Muscle of back (tissue), 3 donors: ENCODE measurements at regions not wholly inside any gene's neighbourhood (a gene's known extent, or its start where the extent isn't known, plus 50 kb on each side); places are given as distances from the start of the nearest gene placed in this dataset.

Experiments used
- DNase-seq, 3 donors: peaks; one replicate each; pipeline versions ENCODE4 v3.0.0 to v3.0.0-alpha.2; 2013

DNA sequence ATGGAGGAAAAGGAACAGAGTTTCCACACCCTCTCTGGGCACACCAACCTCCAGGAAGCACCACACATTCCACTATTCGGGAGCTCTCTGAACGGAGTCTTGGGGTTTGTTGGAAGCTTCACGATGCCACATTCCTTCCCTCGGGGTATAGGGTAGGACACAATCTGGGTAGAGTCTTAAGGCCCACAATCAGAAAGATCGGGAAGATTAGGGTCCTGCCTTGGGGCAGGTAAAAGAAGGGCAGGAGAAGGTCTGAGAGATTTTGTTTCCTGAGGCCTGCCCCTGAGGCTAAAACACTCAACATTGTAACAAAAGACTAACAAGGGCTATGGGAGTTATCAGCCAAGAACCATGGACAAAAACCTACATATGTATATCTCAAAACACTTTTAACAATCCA is 89.2 kb upstream of the RAP2B start:
- DNase-seq, result no peak

- no peak for DNase-seq
Observed at GRCh38 chr3:153073636-153074035, 88.4 kb upstream of the RAP2B start.

GRCh38 chr3:153078826-153079225 is 83.2 kb upstream of the RAP2B start:
- DNase-seq, result no peak

GRCh38 chr3:153079386-153079785 is 82.6 kb upstream of the RAP2B start:
- no peak for DNase-seq

DNA sequence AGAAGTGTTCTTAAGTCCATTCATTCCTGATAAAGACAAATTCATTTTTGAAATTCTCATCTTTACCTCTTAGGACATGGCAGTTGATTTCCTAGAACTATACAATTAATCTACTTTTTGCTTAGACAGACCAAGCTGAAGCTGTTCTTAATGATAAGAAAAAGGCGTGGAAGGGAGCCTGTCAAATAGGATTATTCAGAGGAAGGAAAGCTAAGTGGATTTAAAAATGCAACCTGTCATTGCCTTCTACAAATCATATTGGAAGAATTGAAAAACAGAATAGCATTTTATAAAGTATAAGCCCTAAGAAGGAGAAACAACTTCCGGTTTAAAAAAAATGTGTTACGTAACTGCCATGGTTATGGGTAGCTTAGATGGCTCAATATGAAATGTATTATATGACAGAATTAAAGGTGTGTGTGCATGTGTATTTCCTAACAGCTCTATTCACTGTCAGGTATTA is 81.2 kb upstream of the RAP2B start:
- no peak for DNase-seq

DNA sequence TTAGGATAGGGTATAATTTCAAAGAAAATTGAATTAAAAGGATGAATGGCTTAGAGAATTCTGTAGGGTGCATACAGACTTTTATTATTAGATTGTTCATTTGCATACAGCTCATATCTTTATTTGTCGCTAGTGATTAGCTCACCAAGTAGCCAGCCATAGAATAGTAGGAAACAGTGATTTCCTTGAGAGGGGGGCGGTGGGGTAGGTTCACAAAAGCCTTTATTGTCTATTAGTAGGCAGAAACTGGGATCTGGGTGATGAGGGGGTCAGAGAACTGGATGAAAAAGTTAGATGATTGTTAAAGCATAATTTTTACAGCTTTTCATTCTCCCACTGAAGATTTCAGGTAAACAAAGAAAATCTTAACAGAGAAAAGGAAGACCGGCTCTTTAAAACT is 77.6 kb upstream of the RAP2B start:
- no peak for DNase-seq

GRCh38 chr3:153087595-153088566 is 74.1 kb upstream of the RAP2B start:
- peak; percentile 32 to 65 (median 38) for DNase-seq

DNA sequence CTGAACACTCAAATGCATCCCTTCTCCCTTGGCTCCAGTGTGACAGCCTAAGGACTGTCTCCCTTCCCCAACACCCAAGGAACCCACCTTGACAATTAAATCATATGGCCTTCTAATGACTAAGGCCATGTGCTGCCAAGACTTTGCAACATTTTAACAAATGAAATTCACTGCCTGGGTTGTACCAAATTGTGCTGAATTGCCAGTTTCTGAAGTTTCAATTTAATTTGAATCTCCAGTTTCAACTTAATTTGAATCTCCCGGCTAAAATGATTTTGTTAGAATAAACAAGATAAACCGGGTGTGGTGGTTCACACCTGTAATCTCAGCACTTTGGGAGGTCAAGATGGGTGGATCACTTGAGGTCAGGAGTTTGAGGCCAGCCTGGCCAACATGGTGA is 72.4 kb upstream of the RAP2B start:
- DNase-seq, result no peak

- no peak for DNase-seq
Observed at GRCh38 chr3:153090973-153091372, 71.1 kb upstream of the RAP2B start.

- no peak for DNase-seq
Observed at GRCh38 chr3:153093629-153094028, 68.4 kb upstream of the RAP2B start.

- DNase-seq, result no peak
Observed at GRCh38 chr3:153094386-153094785, 67.6 kb upstream of the RAP2B start.

DNA sequence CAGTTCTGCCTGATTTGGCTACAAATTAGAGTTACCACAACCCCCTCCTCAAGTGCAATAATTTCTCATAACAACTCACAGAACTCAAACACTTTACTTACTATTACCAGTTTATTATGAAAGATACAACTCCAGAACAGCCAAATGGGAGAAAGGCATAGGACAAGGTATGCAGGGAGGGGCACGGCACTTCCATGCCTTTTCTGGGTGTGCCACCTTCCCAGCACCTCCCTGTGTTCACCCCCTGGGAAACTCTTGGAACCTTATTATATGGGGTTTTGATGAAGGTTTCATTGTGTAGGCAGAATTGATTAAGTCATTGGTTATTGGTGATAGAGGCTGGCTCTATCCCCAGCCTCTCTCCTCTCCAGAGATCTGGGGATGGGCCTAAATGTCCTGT is 66.6 kb upstream of the RAP2B start:
- DNase-seq, result no peak

GRCh38 chr3:153096731-153097131 is 65.3 kb upstream of the RAP2B start:
- no peak for DNase-seq

GRCh38 chr3:153097213-153097612 is 64.8 kb upstream of the RAP2B start:
- DNase-seq, result no peak

GRCh38 chr3:153099131-153099530 is 62.9 kb upstream of the RAP2B start:
- no peak for DNase-seq

GRCh38 chr3:153103406-153103945 is 58.5 kb upstream of the RAP2B start:
- DNase-seq, result no peak

DNA sequence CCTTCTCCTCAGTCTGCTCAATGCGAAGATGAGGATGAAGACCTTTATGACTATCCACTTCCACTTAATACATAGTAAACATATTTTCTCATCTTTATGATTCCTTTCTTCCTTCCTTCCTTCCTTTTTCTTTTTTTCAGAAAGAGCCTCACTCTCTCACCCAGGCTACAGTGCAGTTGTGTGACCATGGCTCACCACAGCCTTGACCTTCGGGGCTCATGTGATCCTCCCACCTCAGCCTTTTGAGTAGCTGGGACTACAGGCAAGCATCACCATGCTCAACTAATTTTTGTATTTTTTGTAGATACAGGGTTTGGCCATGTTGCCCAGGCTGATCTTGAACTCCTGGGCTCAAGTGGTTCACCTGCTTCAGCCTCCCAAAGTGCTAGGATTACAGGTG is 52.0 kb upstream of the RAP2B start:
- DNase-seq, result no peak

- no peak for DNase-seq
Observed at GRCh38 chr3:153111016-153111415, 51.0 kb upstream of the RAP2B start.
